Duodenal mucosa (tissue), 2 donors: ENCODE measurements at regions not wholly inside any gene's neighbourhood (a gene's known extent, or its start where the extent isn't known, plus 50 kb on each side); places are given as distances from the start of the nearest gene placed in this dataset.

Experiments
- H3K27ac ChIP-seq: one replicate; pipeline ENCODE4 v1.7.0; 2013; ENCODE audit warnings: low read depth, low read length
- H3K27me3 ChIP-seq, 2 donors: one replicate each; pipeline ENCODE4 v1.7.0; 2013; ENCODE audit warnings: low read length in 2 of 2, control low read depth in 1 of 2; ENCODE audit not compliant: insufficient read depth in 2 of 2, control insufficient read depth in 1 of 2
- H3K36me3 ChIP-seq, 2 donors: one replicate each; pipeline ENCODE4 v1.7.0; 2013; ENCODE audit warnings: low read length in 2 of 2, control low read depth in 1 of 2; ENCODE audit not compliant: insufficient read depth in 2 of 2, control insufficient read depth in 1 of 2
- H3K4me1 ChIP-seq, 2 donors: one replicate each; pipeline ENCODE4 v1.7.0; 2013; ENCODE audit warnings: low read length in 2 of 2, control low read depth in 1 of 2; ENCODE audit not compliant: insufficient read depth in 2 of 2, control insufficient read depth in 1 of 2
- H3K4me3 ChIP-seq, 2 donors: one replicate each; pipeline ENCODE4 v1.7.0; 2013; ENCODE audit warnings: low read length in 2 of 2, low read depth in 1 of 2
- H3K9ac ChIP-seq, 2 donors: one replicate each; pipeline ENCODE4 v1.7.0; 2013; ENCODE audit warnings: low read length in 2 of 2, low read depth in 1 of 2
- H3K9me3 ChIP-seq, 2 donors: one replicate each; pipeline ENCODE4 v1.7.0; 2013; ENCODE audit warnings: low read length in 2 of 2, control low read depth in 1 of 2; ENCODE audit not compliant: control insufficient read depth in 1 of 2

DNA sequence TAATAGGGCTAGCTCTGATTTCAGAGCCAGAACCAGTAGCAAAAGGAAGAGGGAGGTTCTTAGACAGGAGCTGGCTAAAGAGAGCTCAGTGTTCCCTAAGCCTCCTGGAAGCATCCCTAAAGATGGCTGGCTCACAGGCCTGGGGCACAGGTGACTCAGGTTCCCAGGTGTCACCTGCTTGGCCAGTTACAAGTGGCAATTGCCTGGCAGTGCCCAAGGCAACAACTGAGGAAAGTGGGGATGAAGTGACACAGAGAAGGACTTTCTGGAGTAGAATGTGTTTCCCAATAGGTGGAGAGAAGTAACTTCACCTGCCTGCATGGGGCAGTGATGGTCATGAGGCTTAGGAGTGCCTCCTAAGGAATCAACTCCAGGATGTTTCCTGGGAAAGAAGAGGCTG lies 66.5 kb upstream of the EEPD1 start:
- Histone ChIP-seq H3K27me3 (no peaks in the 10 kb centered on the region), H3K4me3 (no peak overlapping the region), H3K9ac (no peak overlapping the region), H3K36me3 (no peaks in the 10 kb centered on the region), H3K9me3 (peaks cover 0 to 6% of the 10 kb centered on the region in 2 donors), H3K4me1 (peaks cover 0 to 3% of the 10 kb centered on the region in 2 donors), H3K27ac (no peak overlapping the region)

DNA sequence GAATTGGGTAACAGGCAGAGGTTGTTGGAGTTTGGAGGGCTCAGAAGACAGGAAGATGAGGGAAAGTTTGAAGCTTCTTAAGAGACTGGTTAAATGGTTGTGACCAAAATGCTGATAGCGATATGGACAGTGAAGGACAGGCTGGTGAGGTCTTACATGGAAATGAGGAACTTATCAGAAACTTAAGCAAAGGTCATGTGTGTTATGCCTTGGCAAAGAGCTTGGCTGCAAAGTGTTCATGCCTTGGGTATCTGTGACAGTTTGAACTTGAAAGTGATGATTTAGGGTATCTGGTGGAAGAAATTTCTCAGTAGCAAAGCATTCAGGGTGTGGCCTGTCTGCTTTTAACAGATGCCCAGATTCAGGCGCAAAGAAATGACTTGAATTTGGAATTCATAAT lies 64.5 kb upstream of the EEPD1 start:
- Histone ChIP-seq H3K4me3 (no peak overlapping the region), H3K36me3 (no peaks in the 10 kb centered on the region), H3K9ac (no peak overlapping the region), H3K4me1 (peaks cover 7 to 8% of the 10 kb centered on the region in 2 donors), H3K27me3 (no peaks in the 10 kb centered on the region), H3K27ac (no peak overlapping the region), H3K9me3 (peaks cover 0 to 6% of the 10 kb centered on the region in 2 donors)

DNA sequence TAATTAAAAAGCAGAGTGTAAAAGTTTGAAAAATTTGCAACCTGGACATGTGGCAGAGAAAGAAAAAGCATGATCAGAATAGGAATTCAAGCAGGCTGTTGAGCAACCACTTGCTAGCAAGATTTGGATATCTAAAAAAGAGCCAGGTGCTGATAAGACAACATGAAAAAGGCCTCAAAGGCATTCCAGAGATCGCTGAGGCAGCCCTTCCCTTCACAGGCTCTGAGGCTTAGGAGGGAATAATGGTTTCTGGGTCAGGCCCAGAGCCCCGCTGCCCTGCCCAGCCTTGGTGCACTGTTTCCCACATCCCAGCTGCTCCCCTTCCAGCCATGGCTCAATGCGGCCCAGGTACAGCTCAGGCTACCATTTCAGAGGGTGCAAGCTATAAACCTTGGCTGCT lies 64.1 kb upstream of the EEPD1 start:
- Histone ChIP-seq H3K4me3 (no peak overlapping the region), H3K27ac (no peak overlapping the region), H3K4me1 (peaks cover 7 to 8% of the 10 kb centered on the region in 2 donors), H3K27me3 (no peaks in the 10 kb centered on the region), H3K9me3 (peaks cover 0 to 6% of the 10 kb centered on the region in 2 donors), H3K36me3 (no peaks in the 10 kb centered on the region), H3K9ac (no peak overlapping the region)

DNA sequence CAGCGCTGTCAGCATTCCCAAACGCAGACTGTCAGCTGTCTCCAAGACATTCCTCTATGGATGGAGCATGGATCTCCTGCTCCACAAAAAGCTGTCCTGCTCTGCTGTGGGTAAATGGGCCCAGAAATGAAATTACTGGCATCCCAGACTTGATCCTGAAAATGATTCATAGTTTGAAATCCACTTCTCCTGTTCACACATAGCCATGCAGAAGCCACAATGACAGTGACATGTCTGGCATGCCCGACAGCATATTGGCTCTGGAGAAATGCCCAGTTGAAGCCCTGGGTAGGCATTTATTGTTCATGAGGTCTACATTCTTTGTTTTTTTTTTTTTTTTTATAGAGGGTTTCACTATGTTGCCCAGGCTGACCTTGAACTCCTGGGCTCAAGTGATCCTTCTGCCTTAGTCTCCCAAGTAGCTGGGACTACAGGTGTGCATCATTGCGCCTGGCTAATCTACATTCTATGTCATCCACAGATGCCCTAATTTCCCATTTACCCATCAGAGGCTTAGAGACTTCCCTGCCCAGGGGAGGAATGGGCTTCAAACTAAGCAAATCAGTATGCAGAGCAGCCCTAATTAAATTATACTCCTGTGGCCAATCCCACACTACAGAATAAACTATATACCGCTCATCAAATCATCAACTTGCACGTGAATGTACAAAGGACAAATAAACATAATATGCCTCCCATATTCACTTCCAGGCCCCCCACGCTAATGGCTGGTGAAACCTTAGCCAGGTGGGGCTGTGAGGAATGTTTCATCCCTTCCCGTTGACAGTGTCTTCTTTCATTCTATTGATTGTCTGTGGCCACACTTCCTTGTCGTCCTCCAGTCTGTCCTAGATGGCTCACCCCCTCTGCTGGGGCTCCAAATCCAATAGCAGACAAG lies 61.8 kb upstream of the EEPD1 start:
- Histone ChIP-seq H3K27ac (no peak overlapping the region), H3K4me3 (no peak overlapping the region), H3K27me3 (no peaks in the 10 kb centered on the region), H3K9me3 (peaks cover 0 to 6% of the 10 kb centered on the region in 2 donors), H3K9ac (no peak overlapping the region), H3K36me3 (no peaks in the 10 kb centered on the region), H3K4me1 (peaks cover 5 to 7% of the 10 kb centered on the region in 2 donors)

DNA sequence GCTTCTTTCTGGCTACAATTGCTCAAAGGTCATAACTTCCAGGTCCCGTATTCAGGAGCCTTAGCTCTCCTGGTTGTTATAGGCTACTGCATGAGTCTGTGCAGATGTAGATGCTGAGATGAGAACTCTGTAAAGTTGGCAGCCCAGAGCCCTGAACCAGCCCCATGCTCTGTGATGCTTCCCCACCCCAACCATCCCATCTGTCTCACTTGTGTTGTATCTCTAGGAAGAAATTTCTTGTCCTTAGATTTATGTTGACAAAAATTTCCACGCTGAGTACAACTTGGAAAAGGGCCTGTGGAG lies 61.2 kb upstream of the EEPD1 start:
- no peak overlapping the region for H3K27ac ChIP-seq

DNA sequence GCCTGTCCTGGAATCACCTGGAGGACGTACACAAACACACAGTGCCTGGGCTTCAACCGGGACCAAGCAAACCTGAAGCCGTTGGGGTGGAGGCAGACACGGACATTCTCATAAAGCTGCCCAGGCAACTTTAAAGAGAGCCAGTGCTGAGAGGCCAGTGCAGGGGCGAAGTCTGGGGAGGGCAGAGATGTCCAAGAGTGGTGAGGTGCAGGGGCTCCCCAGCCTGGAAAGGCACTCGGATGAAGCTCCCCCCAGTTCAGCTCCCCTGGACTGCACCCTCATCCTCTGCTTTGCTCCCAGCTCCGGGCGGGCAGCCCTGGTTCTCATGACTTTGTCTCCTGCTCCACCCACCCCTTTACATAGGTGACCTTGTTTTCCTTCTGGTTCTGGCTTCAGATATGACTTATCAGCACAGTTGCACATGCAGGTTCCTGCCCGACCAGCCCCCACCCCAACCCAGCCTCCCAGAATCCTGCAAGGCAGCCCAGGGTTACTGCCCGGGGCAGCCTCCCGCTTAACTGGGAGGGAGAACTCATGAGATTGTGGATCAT lies 60.8 kb upstream of the EEPD1 start:
- no peak overlapping the region for H3K4me3 ChIP-seq
- no peak overlapping the region for H3K9ac ChIP-seq
- H3K27ac ChIP-seq, result no peak overlapping the region
- no peaks in the 10 kb centered on the region for H3K27me3 ChIP-seq
- H3K4me1 ChIP-seq, result peaks cover 5 to 7% of the 10 kb centered on the region in 2 donors
- H3K9me3 ChIP-seq, result peaks cover 0 to 6% of the 10 kb centered on the region in 2 donors
- H3K36me3 ChIP-seq, result no peaks in the 10 kb centered on the region

More for the DNA sequence above, 61.2 kb upstream of the EEPD1 start:
- no peak overlapping the region for H3K4me3 ChIP-seq
- peaks cover 0 to 6% of the 10 kb centered on the region in 2 donors for H3K9me3 ChIP-seq
- H3K9ac ChIP-seq, result no peak overlapping the region
- H3K27me3 ChIP-seq, result no peaks in the 10 kb centered on the region
- no peaks in the 10 kb centered on the region for H3K36me3 ChIP-seq
- peaks cover 5 to 7% of the 10 kb centered on the region in 2 donors for H3K4me1 ChIP-seq

DNA sequence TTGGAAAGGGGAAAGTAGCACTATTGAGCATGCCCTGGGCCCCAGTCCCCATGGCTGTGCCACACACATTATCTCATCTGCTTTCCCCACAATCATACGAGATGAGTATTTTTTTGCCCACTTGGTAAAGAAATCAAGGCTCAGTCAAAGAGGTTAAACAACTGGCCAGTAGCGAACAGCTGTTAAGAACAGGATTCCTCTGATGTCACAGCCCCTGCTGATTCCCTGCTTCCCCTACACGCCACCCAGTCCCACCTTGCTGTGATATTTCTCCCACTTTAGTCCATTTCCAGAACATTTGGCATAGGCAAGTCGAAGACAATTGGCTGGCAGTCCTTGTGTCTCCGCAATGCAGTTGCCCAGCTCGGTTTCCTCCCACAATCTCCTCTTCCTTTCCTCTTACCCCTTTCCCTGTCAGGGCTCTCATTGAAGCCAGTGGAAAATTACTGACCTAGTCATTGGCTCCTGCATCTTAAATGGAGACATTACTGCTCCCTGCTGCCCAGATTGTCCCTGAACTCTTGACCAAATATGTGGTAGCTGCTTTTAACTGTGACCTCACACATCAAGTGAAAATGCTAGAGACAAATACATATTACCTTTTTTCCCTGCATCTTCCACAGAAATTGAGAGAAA lies 56.5 kb upstream of the EEPD1 start:
- Histone ChIP-seq H3K27me3 (no peaks in the 10 kb centered on the region), H3K9me3 (peaks cover 0 to 3% of the 10 kb centered on the region in 2 donors), H3K27ac (no peak overlapping the region), H3K4me1 (peaks cover 5 to 7% of the 10 kb centered on the region in 2 donors), H3K36me3 (no peaks in the 10 kb centered on the region), H3K9ac (no peak overlapping the region), H3K4me3 (no peak overlapping the region)

DNA sequence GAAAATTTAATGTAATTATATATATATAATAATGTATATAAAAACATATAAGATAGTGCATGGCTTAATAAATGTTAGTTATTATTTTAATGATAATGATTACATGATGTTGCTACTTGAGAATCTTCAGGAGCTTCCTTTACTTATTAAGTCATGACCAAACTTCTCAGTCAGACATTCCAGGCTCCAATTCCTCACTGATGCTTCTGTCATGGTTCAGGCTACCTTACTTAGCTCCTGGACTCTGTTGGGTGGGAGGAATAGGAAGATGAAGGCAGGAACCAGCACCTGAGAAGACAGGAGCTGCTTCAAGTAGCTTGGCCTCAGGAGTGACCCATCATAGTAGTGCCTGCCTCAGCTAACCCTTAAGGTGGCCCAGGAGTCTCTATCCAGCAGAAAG lies 55.0 kb upstream of the EEPD1 start:
- Histone ChIP-seq H3K9ac (no peak overlapping the region), H3K36me3 (no peaks in the 10 kb centered on the region), H3K27me3 (no peaks in the 10 kb centered on the region)

DNA sequence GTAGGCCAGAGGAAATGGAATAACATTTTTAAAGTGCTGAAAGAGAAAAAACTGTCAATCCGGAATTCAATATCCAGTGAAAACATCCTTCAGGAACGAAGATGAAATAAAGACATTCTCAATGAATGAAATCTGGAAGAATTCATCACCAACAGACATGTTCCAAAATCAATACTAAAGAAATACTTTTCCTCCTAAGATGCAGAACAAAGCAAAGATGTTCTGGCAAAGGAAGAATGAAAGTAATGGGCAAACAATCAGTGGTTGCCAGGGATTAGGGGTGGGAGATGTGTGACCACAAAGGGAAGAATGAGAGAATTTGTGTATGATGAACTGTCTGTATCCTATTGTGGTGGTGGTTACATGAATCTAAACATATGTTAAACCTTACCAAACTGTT lies 52.8 kb upstream of the EEPD1 start:
- no peaks in the 10 kb centered on the region for H3K27me3 ChIP-seq
- H3K9ac ChIP-seq, result no peak overlapping the region
- no peak overlapping the region for H3K27ac ChIP-seq
- H3K4me1 ChIP-seq, result no peaks in the 10 kb centered on the region
- no peak overlapping the region for H3K4me3 ChIP-seq
- H3K36me3 ChIP-seq, result no peaks in the 10 kb centered on the region
- peaks cover 0 to 3% of the 10 kb centered on the region in 2 donors for H3K9me3 ChIP-seq

More for the DNA sequence above, 55.0 kb upstream of the EEPD1 start:
- H3K4me3 ChIP-seq, result no peak overlapping the region
- no peaks in the 10 kb centered on the region for H3K4me1 ChIP-seq
- no peak overlapping the region for H3K27ac ChIP-seq
- H3K9me3 ChIP-seq, result peaks cover 0 to 3% of the 10 kb centered on the region in 2 donors

DNA sequence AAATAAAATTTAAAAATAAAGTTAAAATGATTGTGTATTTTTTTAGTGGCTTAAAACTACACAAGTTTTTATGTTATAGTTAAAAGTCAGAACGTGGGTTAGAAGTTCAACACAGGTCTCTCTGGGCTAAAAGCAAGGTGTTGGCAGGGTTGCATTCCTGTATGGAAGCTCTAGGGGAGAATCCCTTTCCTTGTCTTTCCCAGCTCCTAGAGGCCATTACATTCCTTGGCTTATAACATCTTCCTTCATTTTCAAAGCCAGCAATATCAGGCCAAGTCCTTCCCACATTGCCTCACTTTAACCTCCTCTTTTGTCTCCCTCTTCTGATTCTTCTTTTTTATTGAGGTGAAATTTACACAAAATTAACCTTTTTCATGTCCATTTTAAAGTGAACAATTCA lies 52.4 kb upstream of the EEPD1 start:
- Histone ChIP-seq H3K4me1 (no peaks in the 10 kb centered on the region), H3K9ac (no peak overlapping the region), H3K36me3 (no peaks in the 10 kb centered on the region), H3K27ac (no peak overlapping the region), H3K27me3 (no peaks in the 10 kb centered on the region), H3K9me3 (peaks cover 0 to 3% of the 10 kb centered on the region in 2 donors), H3K4me3 (no peak overlapping the region)
